Adipocyte (in vitro differentiated cells): ENCODE measurements at regions not wholly inside any gene's neighbourhood (a gene's known extent, or its start where the extent isn't known, plus 50 kb on each side); places are given as distances from the start of the nearest gene placed in this dataset.
"Not testable (repeated sequence)": the region's sequence is repeated elsewhere in the genome, so short reads cannot be mapped to it uniquely, and the experiment has no call there.

Experiments used
- DNase-seq: peaks from one replicate; pipeline ENCODE4 v3.0.0-alpha.2; 2015; ENCODE audit warnings: low read depth
- H3K27me3 ChIP-seq: replicated peaks from 2 replicates; pipeline ENCODE4 v1.7.0; 2013; ENCODE audit warnings: mild to moderate bottlenecking, low read length, moderate library complexity; ENCODE audit not compliant: control insufficient read depth, insufficient read depth
- H3K36me3 ChIP-seq: 2 replicates; pipeline ENCODE4 v1.7.0; 2013; ENCODE audit warnings: low read length, mild to moderate bottlenecking, moderate library complexity; ENCODE audit not compliant: control insufficient read depth, insufficient read depth, severe bottlenecking
- H3K4me1 ChIP-seq: 2 replicates; pipeline ENCODE4 v1.7.0; 2013; ENCODE audit warnings: mild to moderate bottlenecking, low read length, moderate library complexity; ENCODE audit not compliant: control insufficient read depth, insufficient read depth
- H3K4me3 ChIP-seq: 2 replicates; pipeline ENCODE4 v1.7.0; 2013; ENCODE audit warnings: mild to moderate bottlenecking, low read length, moderate library complexity
- H3K9ac ChIP-seq: 2 replicates; pipeline ENCODE4 v1.7.0; 2013; ENCODE audit warnings: mild to moderate bottlenecking, low read length, moderate library complexity
- H3K9me3 ChIP-seq: 2 replicates; pipeline ENCODE4 v1.7.0; 2013; ENCODE audit warnings: mild to moderate bottlenecking, low read length, moderate library complexity; ENCODE audit not compliant: control insufficient read depth

- H3K9ac ChIP-seq = no peak overlapping the region
- no peaks in the 10 kb centered on the region for H3K9me3 ChIP-seq
- DNase-seq = no peak
- H3K27me3 ChIP-seq = no peaks in the 10 kb centered on the region
- no peak overlapping the region for H3K4me3 ChIP-seq
- H3K4me1 ChIP-seq = no peaks in the 10 kb centered on the region
- no peaks in the 10 kb centered on the region for H3K36me3 ChIP-seq
Observed at GRCh38 chr3:34090876-34091275, 292.4 kb downstream of the PDCD6IP start.

- H3K9me3 ChIP-seq, H3K4me3 ChIP-seq, H3K27me3 ChIP-seq, H3K36me3 ChIP-seq, H3K4me1 ChIP-seq, H3K9ac ChIP-seq, DNase-seq: not testable (repeated sequence)
Observed at GRCh38 chr3:34094280-34094679, 295.9 kb downstream of the PDCD6IP start.

- DNase-seq = peak; percentile 8
- Histone ChIP-seq H3K27me3 (no peaks in the 10 kb centered on the region), H3K36me3 (no peaks in the 10 kb centered on the region), H3K9ac (no peak overlapping the region), H3K4me1 (no peaks in the 10 kb centered on the region), H3K4me3 (no peak overlapping the region), H3K9me3 (no peaks in the 10 kb centered on the region)
Observed at GRCh38 chr3:34102288-34102687, 303.9 kb downstream of the PDCD6IP start.

- Histone ChIP-seq H3K4me3 (no peak overlapping the region), H3K9ac (no peak overlapping the region), H3K4me1 (no peaks in the 10 kb centered on the region), H3K27me3 (no peaks in the 10 kb centered on the region), H3K9me3 (no peaks in the 10 kb centered on the region), H3K36me3 (no peaks in the 10 kb centered on the region)
- no peak for DNase-seq
Observed at GRCh38 chr3:34106379-34106778, 307.9 kb downstream of the PDCD6IP start.

DNA sequence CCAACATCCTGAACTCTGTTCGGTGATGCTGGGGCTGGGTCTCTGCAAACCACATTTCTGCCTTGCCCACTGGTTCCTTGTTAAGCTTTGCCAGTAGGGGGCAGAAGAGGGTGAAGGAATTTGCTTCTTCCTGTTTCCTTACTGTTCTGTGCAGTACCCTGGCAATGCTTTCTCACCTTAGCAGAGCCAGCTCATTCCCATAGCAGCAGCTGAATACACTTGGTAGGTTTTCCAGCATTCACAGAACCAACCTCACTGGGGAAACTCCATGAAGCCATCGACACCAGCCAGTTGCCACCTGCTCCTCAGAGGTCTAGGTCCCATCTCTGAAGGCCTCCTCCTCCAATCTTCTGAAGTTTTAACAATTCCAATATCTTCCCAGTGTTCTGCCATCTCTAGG, 308.4 kb downstream of the PDCD6IP start:
- Histone ChIP-seq H3K36me3 (no peaks in the 10 kb centered on the region), H3K27me3 (no peaks in the 10 kb centered on the region), H3K9ac (no peak overlapping the region), H3K4me3 (no peak overlapping the region), H3K9me3 (no peaks in the 10 kb centered on the region), H3K4me1 (no peaks in the 10 kb centered on the region)
- DNase-seq = peak; percentile 31

DNA sequence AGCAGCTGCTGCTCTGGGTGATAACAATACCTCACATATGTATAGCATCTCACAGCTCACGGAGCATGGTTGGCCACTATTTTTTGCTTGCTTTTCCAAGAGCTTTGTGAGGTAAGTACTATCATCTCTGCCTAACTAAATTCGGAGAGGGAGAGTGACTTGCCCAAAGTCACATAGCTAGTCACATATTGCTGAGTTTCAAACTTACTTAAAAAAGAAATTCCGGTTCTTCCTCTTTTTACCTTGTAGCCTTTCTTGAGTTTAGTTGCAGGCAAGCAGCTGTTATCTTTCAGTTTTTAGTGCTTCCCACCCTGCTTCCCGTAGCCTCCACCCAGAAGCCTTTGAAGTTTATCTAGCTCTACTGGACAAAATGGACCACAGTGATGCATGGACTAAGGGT, 309.2 kb downstream of the PDCD6IP start:
- no peak overlapping the region for H3K9ac ChIP-seq
- no peak for DNase-seq
- no peaks in the 10 kb centered on the region for H3K9me3 ChIP-seq
- no peak overlapping the region for H3K4me3 ChIP-seq
- H3K27me3 ChIP-seq = no peaks in the 10 kb centered on the region
- H3K4me1 ChIP-seq = no peaks in the 10 kb centered on the region
- no peaks in the 10 kb centered on the region for H3K36me3 ChIP-seq

GRCh38 chr3:34109021-34109420, 310.6 kb downstream of the PDCD6IP start:
- Histone ChIP-seq H3K36me3 (no peaks in the 10 kb centered on the region), H3K4me1 (no peaks in the 10 kb centered on the region), H3K9me3 (no peaks in the 10 kb centered on the region), H3K4me3 (no peak overlapping the region), H3K9ac (no peak overlapping the region), H3K27me3 (no peaks in the 10 kb centered on the region)
- DNase-seq = no peak

DNA sequence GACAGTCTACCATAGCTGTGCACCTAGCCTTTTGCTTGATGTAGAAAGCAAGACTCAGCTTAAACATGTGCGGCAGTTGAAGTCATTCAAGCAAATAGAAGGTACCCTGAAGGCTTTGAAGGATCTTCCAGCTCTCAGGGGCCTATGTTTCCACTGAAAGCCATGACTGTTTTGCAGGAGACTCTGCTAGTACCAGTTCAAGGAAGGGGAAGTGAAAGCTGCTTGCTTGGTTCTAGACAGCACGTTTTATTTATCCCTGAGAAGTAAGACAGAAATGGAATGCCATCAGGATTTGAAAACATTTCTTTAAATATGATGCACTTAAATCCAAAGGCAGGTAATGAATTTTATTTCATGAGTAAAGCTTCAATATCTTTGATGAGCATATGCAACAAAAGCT, 311.4 kb downstream of the PDCD6IP start:
- no peak for DNase-seq
- Histone ChIP-seq H3K9ac (no peak overlapping the region), H3K4me1 (no peaks in the 10 kb centered on the region), H3K4me3 (no peak overlapping the region), H3K36me3 (no peaks in the 10 kb centered on the region), H3K27me3 (no peaks in the 10 kb centered on the region), H3K9me3 (no peaks in the 10 kb centered on the region)

- Histone ChIP-seq H3K4me3 (no peak overlapping the region), H3K4me1 (no peaks in the 10 kb centered on the region), H3K9me3 (peaks cover 8% of the 10 kb centered on the region), H3K9ac (no peak overlapping the region), H3K36me3 (no peaks in the 10 kb centered on the region), H3K27me3 (no peaks in the 10 kb centered on the region)
- DNase-seq = no peak
Observed at GRCh38 chr3:34111361-34111760, 312.9 kb downstream of the PDCD6IP start.

- not testable (repeated sequence) for H3K27me3 ChIP-seq, H3K36me3 ChIP-seq, H3K4me1 ChIP-seq, H3K9me3 ChIP-seq, DNase-seq, H3K4me3 ChIP-seq, H3K9ac ChIP-seq
Observed at GRCh38 chr3:34112261-34112660, 313.8 kb downstream of the PDCD6IP start.

DNA sequence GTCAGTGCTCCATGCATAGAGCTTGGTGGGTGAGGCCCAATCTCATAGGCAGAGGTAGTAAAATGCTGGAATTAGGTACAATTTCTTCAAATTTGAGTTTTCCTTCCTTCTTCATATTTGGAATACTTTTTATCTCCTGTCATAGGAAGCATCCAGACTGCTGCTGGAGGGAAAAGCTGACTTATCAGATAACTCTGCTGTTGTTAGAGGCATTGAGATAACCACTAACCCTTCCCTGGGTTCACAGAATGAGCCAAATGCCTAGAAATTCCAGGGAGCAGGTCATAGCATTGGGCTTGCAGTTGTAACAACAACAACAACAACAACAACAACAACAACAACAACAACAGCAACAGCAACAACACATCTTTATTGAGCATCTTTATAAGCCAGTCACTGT, 332.7 kb downstream of the PDCD6IP start:
- Histone ChIP-seq H3K9me3 (peaks cover 17% of the 10 kb centered on the region), H3K4me3 (no peak overlapping the region), H3K27me3 (no peaks in the 10 kb centered on the region), H3K9ac (no peak overlapping the region), H3K36me3 (no peaks in the 10 kb centered on the region), H3K4me1 (peaks cover 3% of the 10 kb centered on the region)
- no peak for DNase-seq

GRCh38 chr3:34132069-34132692, 333.8 kb downstream of the PDCD6IP start:
- no peak overlapping the region for H3K4me3 ChIP-seq
- peak; percentile 51 for DNase-seq
- no peaks in the 10 kb centered on the region for H3K36me3 ChIP-seq
- H3K9ac ChIP-seq = no peak overlapping the region
- H3K4me1 ChIP-seq = peaks cover 3% of the 10 kb centered on the region
- H3K9me3 ChIP-seq = peaks cover 17% of the 10 kb centered on the region
- H3K27me3 ChIP-seq = no peaks in the 10 kb centered on the region
